ENCODE measurements at regions not wholly inside any gene's neighbourhood (a gene's known extent, or its start where the extent isn't known, plus 50 kb on each side); places are given as distances from the start of the nearest gene placed in this dataset.
A peak's percentile ranks its signal among the peaks of the same experiment; 100 is the strongest.
"Not testable (repeated sequence)": the region's sequence is repeated elsewhere in the genome, so short reads cannot be mapped to it uniquely, and the experiment has no call there.

DNA sequence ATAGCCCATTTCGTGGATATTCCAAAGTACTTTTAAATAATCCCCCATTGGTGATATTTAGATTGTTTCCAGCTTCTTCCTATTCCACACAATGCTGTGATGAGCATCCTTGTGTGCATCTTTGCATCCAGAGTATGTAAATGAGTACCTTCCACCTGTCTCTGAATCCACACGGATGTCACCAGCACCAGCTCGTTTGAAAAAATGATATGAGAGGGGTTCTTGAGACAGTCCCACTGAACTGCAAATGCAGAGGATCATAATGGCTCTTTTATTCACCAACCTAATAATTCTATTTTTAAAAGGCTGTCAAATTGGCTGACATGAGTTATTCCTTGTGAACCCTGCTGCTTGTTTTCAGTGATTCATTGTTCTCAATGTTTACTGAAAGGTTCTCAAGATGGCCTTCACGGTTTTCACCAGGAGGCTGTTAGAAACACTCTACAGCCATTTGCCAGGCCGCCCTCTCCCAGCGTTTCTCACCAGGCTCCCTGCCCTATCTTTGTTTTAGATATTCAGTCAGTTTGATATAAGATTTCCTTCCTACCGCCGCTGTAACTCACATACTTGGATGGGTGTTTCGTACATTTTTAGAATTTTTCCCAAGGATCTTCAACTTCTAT, 96.7 kb upstream of the PTPRG start:
- Histone ChIP-seq H3K27ac (ENCODE audit: low read depth, low read length) (no peak overlapping the region), H3K36me3 (ENCODE audit: insufficient read depth, low read length) (no peaks in the 10 kb centered on the region), H3K4me3 (ENCODE audit: low read length) (no peak overlapping the region), H3K27me3 (ENCODE audit: insufficient read depth, low read length, poor library complexity, severe bottlenecking) (no peaks in the 10 kb centered on the region), H3K4me1 (ENCODE audit: insufficient read depth, low read length) (no peaks in the 10 kb centered on the region), H3K9me3 (ENCODE audit: low read length) (no peaks in the 10 kb centered on the region)
- ChIA-PET POLR2A (no interaction called here), CTCF (no interaction called here)
- Mint-ChIP-seq H3K27me3 (peaks cover 0 to 3% of the 10 kb centered on the region in 2 donors), H3K4me3 (no peak overlapping the region), H3K4me1 (no peaks in the 10 kb centered on the region), H3K9me3 (peaks cover 0 to 4% (median 0%) of the 10 kb centered on the region in 5 donors), H3K36me3 (no peaks in the 10 kb centered on the region), H3K27ac (no peak overlapping the region)
- no peak for DNase-seq

- no peaks in the 10 kb centered on the region for H3K4me1 ChIP-seq (ENCODE audit: insufficient read depth, low read length)
- no peak overlapping the region for H3K4me3 ChIP-seq (ENCODE audit: low read length)
- H3K27ac Mint-ChIP-seq = no peak overlapping the region
- CTCF ChIA-PET = no interaction called here
- H3K9me3 ChIP-seq (ENCODE audit: low read length) = no peaks in the 10 kb centered on the region
- POLR2A ChIA-PET = no interaction called here
- H3K27me3 ChIP-seq (ENCODE audit: insufficient read depth, low read length, poor library complexity, severe bottlenecking) = no peaks in the 10 kb centered on the region
- peaks cover 0 to 3% of the 10 kb centered on the region in 2 donors for H3K27me3 Mint-ChIP-seq
- H3K9me3 Mint-ChIP-seq = peaks cover 0 to 3% (median 0%) of the 10 kb centered on the region in 5 donors
- no peak overlapping the region for H3K27ac ChIP-seq (ENCODE audit: low read depth, low read length)
- H3K4me1 Mint-ChIP-seq = no peaks in the 10 kb centered on the region
- no peaks in the 10 kb centered on the region for H3K36me3 Mint-ChIP-seq
- H3K4me3 Mint-ChIP-seq = no peak overlapping the region
- DNase-seq = no peak
- H3K36me3 ChIP-seq (ENCODE audit: insufficient read depth, low read length) = no peaks in the 10 kb centered on the region
These were observed 95.0 kb upstream of the PTPRG start for GRCh38 chr3:61466357-61466756.

DNA sequence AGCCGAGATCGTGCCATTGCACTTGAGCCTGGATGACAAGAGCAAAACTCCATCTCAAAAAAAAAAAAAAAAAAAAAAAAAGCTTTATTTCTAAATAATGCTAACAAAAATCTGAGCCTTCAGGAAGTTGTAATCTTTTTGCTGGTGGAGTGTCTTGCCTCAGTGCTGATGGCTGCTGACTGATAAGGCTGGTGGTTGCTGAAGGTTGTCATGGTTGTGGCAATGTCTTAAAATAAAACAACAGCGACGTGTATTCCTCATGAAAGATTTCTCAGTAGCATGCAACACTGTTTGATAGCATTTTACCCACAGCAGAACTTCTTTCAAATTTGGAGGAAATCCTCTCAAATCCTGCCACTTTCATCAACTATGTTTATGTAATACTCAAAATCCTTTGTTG, 77.4 kb upstream of the PTPRG start:
- Mint-ChIP-seq H3K27ac (no peak overlapping the region), H3K4me1 (no peaks in the 10 kb centered on the region), H3K27me3 (no peaks in the 10 kb centered on the region), H3K4me3 (no peak overlapping the region), H3K36me3 (no peaks in the 10 kb centered on the region), H3K9me3 (peaks cover 0 to 3% (median 0%) of the 10 kb centered on the region in 5 donors)
- no peak overlapping the region for H3K4me3 ChIP-seq (ENCODE audit: low read length)
- H3K27ac ChIP-seq (ENCODE audit: low read depth, low read length) = no peak overlapping the region
- no peaks in the 10 kb centered on the region for H3K36me3 ChIP-seq (ENCODE audit: insufficient read depth, low read length)
- CTCF ChIA-PET = no interaction called here
- POLR2A ChIA-PET = no interaction called here
- DNase-seq = no peak
- H3K4me1 ChIP-seq (ENCODE audit: insufficient read depth, low read length) = no peaks in the 10 kb centered on the region
- no peaks in the 10 kb centered on the region for H3K27me3 ChIP-seq (ENCODE audit: insufficient read depth, low read length, poor library complexity, severe bottlenecking)
- no peaks in the 10 kb centered on the region for H3K9me3 ChIP-seq (ENCODE audit: low read length)

DNA sequence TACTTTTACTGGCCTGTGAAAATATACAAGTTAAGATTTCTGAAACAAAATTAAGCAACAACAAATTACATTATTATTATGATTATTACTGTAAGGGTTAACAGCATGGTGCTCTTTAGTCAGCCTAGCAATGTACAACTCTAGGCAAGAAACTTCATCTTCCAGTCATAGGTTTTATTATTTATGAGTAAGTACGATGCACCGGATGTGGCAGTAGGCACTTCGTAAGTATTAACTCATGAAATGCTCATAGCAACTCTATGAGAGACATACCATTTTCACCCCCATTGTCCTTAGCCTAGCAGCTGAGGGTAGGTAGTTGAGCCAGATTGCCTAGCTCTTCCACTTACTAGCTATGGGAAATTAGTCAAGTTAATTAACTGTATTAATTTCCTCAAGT, 68.0 kb upstream of the PTPRG start:
- Mint-ChIP-seq H3K27me3 (peaks cover 0 to 3% of the 10 kb centered on the region in 2 donors), H3K36me3 (no peaks in the 10 kb centered on the region), H3K9me3 (peaks cover 2 to 5% (median 3%) of the 10 kb centered on the region in 5 donors), H3K4me1 (no peaks in the 10 kb centered on the region), H3K27ac (no peak overlapping the region), H3K4me3 (no peak overlapping the region)
- no peak overlapping the region for H3K27ac ChIP-seq (ENCODE audit: low read depth, low read length)
- H3K4me3 ChIP-seq (ENCODE audit: low read length) = no peak overlapping the region
- DNase-seq = no peak
- no peaks in the 10 kb centered on the region for H3K9me3 ChIP-seq (ENCODE audit: low read length)
- H3K27me3 ChIP-seq (ENCODE audit: insufficient read depth, low read length, poor library complexity, severe bottlenecking) = no peaks in the 10 kb centered on the region
- ChIA-PET POLR2A (no interaction called here), CTCF (no interaction called here)
- H3K36me3 ChIP-seq (ENCODE audit: insufficient read depth, low read length) = no peaks in the 10 kb centered on the region
- no peaks in the 10 kb centered on the region for H3K4me1 ChIP-seq (ENCODE audit: insufficient read depth, low read length)

DNA sequence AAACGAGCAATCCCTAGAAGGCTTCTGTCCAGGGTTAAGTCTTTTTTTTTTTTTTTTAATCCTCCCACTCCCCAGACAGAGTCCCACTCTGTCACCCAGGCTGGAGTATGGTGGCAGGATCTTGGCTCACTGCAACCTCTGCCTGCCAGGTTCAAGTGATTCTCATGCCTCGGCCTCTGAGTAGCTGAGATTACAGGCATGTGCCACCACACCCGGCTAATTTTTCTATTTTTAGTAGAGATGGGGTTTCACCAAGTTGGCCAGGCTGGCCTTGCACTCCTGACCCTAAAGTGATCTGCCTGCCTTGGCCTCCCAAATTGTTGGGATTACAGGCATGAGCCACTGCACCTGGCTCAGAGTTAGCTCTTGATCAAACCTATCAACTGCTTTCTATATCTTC, 67.1 kb upstream of the PTPRG start:
- H3K9me3 Mint-ChIP-seq = peaks cover 2 to 15% (median 3%) of the 10 kb centered on the region in 5 donors
- H3K27ac Mint-ChIP-seq; H3K4me1 ChIP-seq (ENCODE audit: insufficient read depth, low read length); H3K4me1 Mint-ChIP-seq; H3K4me3 ChIP-seq (ENCODE audit: low read length); H3K27ac ChIP-seq (ENCODE audit: low read depth, low read length); CTCF ChIA-PET; POLR2A ChIA-PET; H3K9me3 ChIP-seq (ENCODE audit: low read length); H3K27me3 ChIP-seq (ENCODE audit: insufficient read depth, low read length, poor library complexity, severe bottlenecking); H3K4me3 Mint-ChIP-seq; H3K36me3 Mint-ChIP-seq; H3K27me3 Mint-ChIP-seq; DNase-seq; H3K36me3 ChIP-seq (ENCODE audit: insufficient read depth, low read length): not testable (repeated sequence)

DNA sequence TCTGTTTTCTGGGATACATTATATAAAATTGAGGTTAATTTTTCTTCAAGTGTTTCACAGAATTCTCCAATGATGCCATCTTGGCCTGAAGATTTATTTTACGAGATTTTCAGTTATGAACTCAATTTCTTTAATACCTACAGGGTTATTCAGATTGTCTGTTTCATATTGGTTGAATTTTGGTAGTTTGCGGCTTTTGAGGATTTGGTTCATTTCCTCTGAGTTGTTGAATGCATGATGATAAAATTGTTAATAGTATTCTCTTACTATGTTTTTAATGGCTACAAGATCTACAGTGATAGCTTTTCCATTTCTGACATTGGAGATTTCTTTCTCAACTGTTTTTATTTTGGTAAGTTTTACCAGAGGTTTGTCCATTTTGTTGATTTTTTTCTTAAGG, 63.9 kb upstream of the PTPRG start:
- no peaks in the 10 kb centered on the region for H3K4me1 Mint-ChIP-seq
- peaks cover 3 to 20% (median 6%) of the 10 kb centered on the region in 5 donors for H3K9me3 Mint-ChIP-seq
- H3K9me3 ChIP-seq (ENCODE audit: low read length) = no peaks in the 10 kb centered on the region
- H3K27me3 Mint-ChIP-seq = peaks cover 0 to 1% of the 10 kb centered on the region in 2 donors
- no peaks in the 10 kb centered on the region for H3K36me3 Mint-ChIP-seq
- H3K36me3 ChIP-seq (ENCODE audit: insufficient read depth, low read length) = no peaks in the 10 kb centered on the region
- H3K4me3 Mint-ChIP-seq = no peak overlapping the region
- CTCF ChIA-PET = no interaction called here
- H3K27me3 ChIP-seq (ENCODE audit: insufficient read depth, low read length, poor library complexity, severe bottlenecking) = no peaks in the 10 kb centered on the region
- H3K27ac ChIP-seq (ENCODE audit: low read depth, low read length) = no peak overlapping the region
- no peak overlapping the region for H3K4me3 ChIP-seq (ENCODE audit: low read length)
- no peak overlapping the region for H3K27ac Mint-ChIP-seq
- H3K4me1 ChIP-seq (ENCODE audit: insufficient read depth, low read length) = no peaks in the 10 kb centered on the region
- no peak for DNase-seq
- POLR2A ChIA-PET = no interaction called here

- no peaks in the 10 kb centered on the region for H3K36me3 ChIP-seq (ENCODE audit: insufficient read depth, low read length)
- Mint-ChIP-seq H3K4me1 (no peaks in the 10 kb centered on the region), H3K9me3 (peaks cover 3 to 22% (median 18%) of the 10 kb centered on the region in 5 donors), H3K27ac (no peak overlapping the region), H3K36me3 (no peaks in the 10 kb centered on the region), H3K4me3 (no peak overlapping the region), H3K27me3 (peaks cover 0 to 3% of the 10 kb centered on the region in 2 donors)
- ChIA-PET POLR2A (no interaction called here), CTCF (no interaction called here)
- no peak overlapping the region for H3K27ac ChIP-seq (ENCODE audit: low read depth, low read length)
- H3K27me3 ChIP-seq (ENCODE audit: insufficient read depth, low read length, poor library complexity, severe bottlenecking) = no peaks in the 10 kb centered on the region
- no peak overlapping the region for H3K4me3 ChIP-seq (ENCODE audit: low read length)
- H3K4me1 ChIP-seq (ENCODE audit: insufficient read depth, low read length) = no peaks in the 10 kb centered on the region
- no peak for DNase-seq
- no peaks in the 10 kb centered on the region for H3K9me3 ChIP-seq (ENCODE audit: low read length)
These were observed 56.2 kb upstream of the PTPRG start for GRCh38 chr3:61505197-61505596.

DNA sequence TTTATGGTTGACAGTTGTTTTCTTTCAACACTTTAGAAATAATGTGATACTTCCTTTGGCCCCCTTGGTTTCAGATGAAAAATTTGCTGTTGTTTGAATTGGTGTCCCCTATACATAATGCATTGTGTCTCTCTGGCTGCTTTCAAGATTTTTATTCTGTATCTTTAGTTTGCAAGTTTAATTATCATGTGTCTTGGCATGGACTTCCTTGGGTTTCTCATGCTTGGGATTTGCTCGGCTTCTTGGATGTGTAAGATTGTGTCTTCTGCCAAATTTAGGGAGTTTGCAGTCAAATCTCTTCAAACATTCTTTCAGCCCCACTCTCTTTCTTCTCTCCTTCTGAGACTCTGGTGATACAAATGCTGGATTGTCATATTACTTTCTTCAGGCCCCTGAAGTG, 53.4 kb upstream of the PTPRG start:
- POLR2A ChIA-PET = no interaction called here
- no peak for DNase-seq
- H3K4me1 Mint-ChIP-seq = no peaks in the 10 kb centered on the region
- H3K27me3 ChIP-seq (ENCODE audit: insufficient read depth, low read length, poor library complexity, severe bottlenecking) = no peaks in the 10 kb centered on the region
- H3K4me3 ChIP-seq (ENCODE audit: low read length) = no peak overlapping the region
- H3K36me3 ChIP-seq (ENCODE audit: insufficient read depth, low read length) = no peaks in the 10 kb centered on the region
- H3K9me3 ChIP-seq (ENCODE audit: low read length) = no peaks in the 10 kb centered on the region
- H3K27ac Mint-ChIP-seq = peak overlapping the region in 1 of 8 donors; percentile 0
- no peak overlapping the region for H3K4me3 Mint-ChIP-seq
- no peak overlapping the region for H3K27ac ChIP-seq (ENCODE audit: low read depth, low read length)
- CTCF ChIA-PET = no interaction called here
- no peaks in the 10 kb centered on the region for H3K36me3 Mint-ChIP-seq
- no peaks in the 10 kb centered on the region for H3K4me1 ChIP-seq (ENCODE audit: insufficient read depth, low read length)
- H3K9me3 Mint-ChIP-seq = peaks cover 5 to 16% (median 11%) of the 10 kb centered on the region in 5 donors
- H3K27me3 Mint-ChIP-seq = peaks cover 0 to 3% of the 10 kb centered on the region in 2 donors

Measured in CD8-positive, alpha-beta memory T cell (primary cell).